ENCODE measurements at regions not wholly inside any gene's neighbourhood (a gene's known extent, or its start where the extent isn't known, plus 50 kb on each side); places are given as distances from the start of the nearest gene placed in this dataset.

DNA sequence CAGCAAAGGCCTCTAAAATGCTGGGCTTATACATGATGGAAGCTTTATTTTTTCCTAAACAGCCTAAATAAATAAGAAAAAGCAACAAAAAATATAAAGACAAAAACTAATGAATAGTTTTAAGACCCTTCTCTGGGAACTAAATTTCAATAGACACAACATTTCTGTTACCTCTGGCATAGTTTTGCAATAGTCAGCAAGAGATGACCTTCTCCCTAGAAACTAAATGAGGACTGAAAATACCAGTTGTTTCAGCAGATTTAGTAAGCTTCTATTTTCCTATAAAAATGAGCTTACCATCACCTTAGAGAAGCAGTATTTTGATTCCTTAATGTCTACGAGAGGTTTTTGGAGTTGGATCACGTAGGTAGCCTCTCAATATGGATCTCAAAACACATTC is 471.4 kb upstream of the NRP1 start:
- no peak overlapping the region for H2AFZ ChIP-seq (ENCODE audit: low read length)
- no peak overlapping the region for H3K9ac ChIP-seq (ENCODE audit: low read depth, low read length, poor library complexity, severe bottlenecking)
- H3K27me3 ChIP-seq (ENCODE audit: insufficient read depth, low read length, poor library complexity, severe bottlenecking): no peaks in the 10 kb centered on the region
- H3F3A ChIP-seq (ENCODE audit: low read depth): no peaks in the 10 kb centered on the region
- no peaks in the 10 kb centered on the region for H3K4me1 ChIP-seq (ENCODE audit: insufficient read depth, low read length, poor library complexity, severe bottlenecking)
- H3K4me2 ChIP-seq (ENCODE audit: low read depth, low read length, poor library complexity, severe bottlenecking): no peak overlapping the region
- H3K79me2 ChIP-seq (ENCODE audit: insufficient read depth, low read length): no peaks in the 10 kb centered on the region
- H3K4me3 ChIP-seq (ENCODE audit: low read length, poor library complexity, severe bottlenecking): no peak overlapping the region
- no peaks in the 10 kb centered on the region for H4K20me1 ChIP-seq (ENCODE audit: insufficient read depth, low read length, poor library complexity, severe bottlenecking)
- H3K9me3 ChIP-seq (ENCODE audit: insufficient read depth, low read depth, low read length): no peaks in the 10 kb centered on the region
- TF ChIP-seq, protein P1, sequence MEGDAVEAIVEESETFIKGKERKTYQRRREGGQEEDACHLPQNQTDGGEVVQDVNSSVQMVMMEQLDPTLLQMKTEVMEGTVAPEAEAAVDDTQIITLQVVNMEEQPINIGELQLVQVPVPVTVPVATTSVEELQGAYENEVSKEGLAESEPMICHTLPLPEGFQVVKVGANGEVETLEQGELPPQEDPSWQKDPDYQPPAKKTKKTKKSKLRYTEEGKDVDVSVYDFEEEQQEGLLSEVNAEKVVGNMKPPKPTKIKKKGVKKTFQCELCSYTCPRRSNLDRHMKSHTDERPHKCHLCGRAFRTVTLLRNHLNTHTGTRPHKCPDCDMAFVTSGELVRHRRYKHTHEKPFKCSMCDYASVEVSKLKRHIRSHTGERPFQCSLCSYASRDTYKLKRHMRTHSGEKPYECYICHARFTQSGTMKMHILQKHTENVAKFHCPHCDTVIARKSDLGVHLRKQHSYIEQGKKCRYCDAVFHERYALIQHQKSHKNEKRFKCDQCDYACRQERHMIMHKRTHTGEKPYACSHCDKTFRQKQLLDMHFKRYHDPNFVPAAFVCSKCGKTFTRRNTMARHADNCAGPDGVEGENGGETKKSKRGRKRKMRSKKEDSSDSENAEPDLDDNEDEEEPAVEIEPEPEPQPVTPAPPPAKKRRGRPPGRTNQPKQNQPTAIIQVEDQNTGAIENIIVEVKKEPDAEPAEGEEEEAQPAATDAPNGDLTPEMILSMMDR (conservative IDR thresholded peaks at IDR 0.05; ENCODE audit: low read length): no peak
- no peak for TF ChIP-seq EZH2phosphoT487 (IDR thresholded peaks at IDR 0.05; ENCODE audit: borderline replicate concordance)
- no peaks in the 10 kb centered on the region for H3K9me2 ChIP-seq (replicated peaks; ENCODE audit: low read depth, low read length)
- no peaks in the 10 kb centered on the region for H3K36me3 ChIP-seq (ENCODE audit: insufficient read depth, low read length)

DNA sequence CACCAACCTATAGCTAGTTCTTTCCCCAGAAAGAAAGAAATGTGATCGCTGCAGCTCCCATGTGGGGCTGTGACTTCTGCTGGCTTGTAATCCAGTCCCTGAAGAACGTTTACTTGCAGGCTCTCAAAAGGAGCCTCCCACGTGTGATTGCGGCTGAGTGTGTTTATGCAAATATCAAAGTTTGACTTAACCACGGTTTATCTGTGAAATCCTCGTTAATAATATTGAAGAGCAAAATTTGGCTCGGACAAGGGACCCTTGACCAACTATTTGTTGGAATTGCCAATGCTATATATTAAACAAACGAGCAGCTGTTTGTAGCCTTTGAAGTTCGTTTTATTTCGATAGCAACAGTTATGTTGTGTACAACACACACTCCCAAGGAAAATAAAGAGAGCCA is 470.1 kb upstream of the NRP1 start:
- Histone ChIP-seq H3K79me2 (ENCODE audit: insufficient read depth, low read length) (no peaks in the 10 kb centered on the region), H3K4me2 (ENCODE audit: low read depth, low read length, poor library complexity, severe bottlenecking) (no peak overlapping the region), H2AFZ (ENCODE audit: low read length) (no peak overlapping the region), H3K9ac (ENCODE audit: low read depth, low read length, poor library complexity, severe bottlenecking) (no peak overlapping the region), H3K36me3 (ENCODE audit: insufficient read depth, low read length) (no peaks in the 10 kb centered on the region), H3K4me3 (ENCODE audit: low read length, poor library complexity, severe bottlenecking) (no peak overlapping the region), H3K9me3 (ENCODE audit: insufficient read depth, low read depth, low read length) (no peaks in the 10 kb centered on the region), H3K9me2 (replicated peaks; ENCODE audit: low read depth, low read length) (no peaks in the 10 kb centered on the region), H4K20me1 (ENCODE audit: insufficient read depth, low read length, poor library complexity, severe bottlenecking) (no peaks in the 10 kb centered on the region), H3F3A (ENCODE audit: low read depth) (no peaks in the 10 kb centered on the region), H3K27me3 (ENCODE audit: insufficient read depth, low read length, poor library complexity, severe bottlenecking) (no peaks in the 10 kb centered on the region), H3K4me1 (ENCODE audit: insufficient read depth, low read length, poor library complexity, severe bottlenecking) (no peaks in the 10 kb centered on the region)
- TF ChIP-seq EZH2phosphoT487 (IDR thresholded peaks at IDR 0.05; ENCODE audit: borderline replicate concordance): no peak
- TF ChIP-seq, protein P1 (conservative IDR thresholded peaks at IDR 0.05; ENCODE audit: low read length): no peak

DNA sequence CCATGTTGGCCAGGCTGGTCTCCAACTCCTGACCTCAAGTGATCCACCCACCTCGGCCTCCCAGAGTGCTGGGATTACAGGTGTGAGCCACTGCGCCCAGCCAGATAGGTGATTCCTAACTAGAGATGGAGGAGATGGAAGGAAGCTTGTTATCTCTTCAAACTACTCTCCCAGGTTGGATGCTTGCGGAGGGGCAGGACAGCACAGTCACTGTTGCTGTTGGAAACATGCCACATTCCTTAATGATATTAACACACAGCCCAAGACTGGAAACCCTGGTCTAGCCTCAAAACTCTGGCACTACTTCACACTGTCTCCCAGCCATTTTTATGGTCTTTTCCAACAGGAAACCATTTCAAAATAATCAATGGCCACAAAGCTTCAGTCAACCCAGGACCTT is 468.8 kb upstream of the NRP1 start:
- Histone ChIP-seq H4K20me1 (ENCODE audit: insufficient read depth, low read length, poor library complexity, severe bottlenecking) (no peaks in the 10 kb centered on the region), H3K4me1 (ENCODE audit: insufficient read depth, low read length, poor library complexity, severe bottlenecking) (no peaks in the 10 kb centered on the region)

More for the DNA sequence above, 468.8 kb upstream of the NRP1 start:
- Histone ChIP-seq H3K9me3 (ENCODE audit: insufficient read depth, low read depth, low read length) (no peaks in the 10 kb centered on the region), H3K36me3 (ENCODE audit: insufficient read depth, low read length) (no peaks in the 10 kb centered on the region), H3K79me2 (ENCODE audit: insufficient read depth, low read length) (no peaks in the 10 kb centered on the region), H3K9ac (ENCODE audit: low read depth, low read length, poor library complexity, severe bottlenecking) (no peak overlapping the region), H3F3A (ENCODE audit: low read depth) (no peaks in the 10 kb centered on the region), H2AFZ (ENCODE audit: low read length) (no peak overlapping the region), H3K9me2 (replicated peaks; ENCODE audit: low read depth, low read length) (no peaks in the 10 kb centered on the region), H3K4me2 (ENCODE audit: low read depth, low read length, poor library complexity, severe bottlenecking) (no peak overlapping the region), H3K4me3 (ENCODE audit: low read length, poor library complexity, severe bottlenecking) (no peak overlapping the region), H3K27me3 (ENCODE audit: insufficient read depth, low read length, poor library complexity, severe bottlenecking) (no peaks in the 10 kb centered on the region)
- TF ChIP-seq, protein P1 (conservative IDR thresholded peaks at IDR 0.05; ENCODE audit: low read length): no peak
- TF ChIP-seq EZH2phosphoT487 (IDR thresholded peaks at IDR 0.05; ENCODE audit: borderline replicate concordance): no peak
